Hepatocyte (in vitro differentiated cells): ENCODE measurements at regions not wholly inside any gene's neighbourhood (a gene's known extent, or its start where the extent isn't known, plus 50 kb on each side); places are given as distances from the start of the nearest gene placed in this dataset.

ENCODE experiments used
- DNase-seq: peaks from one replicate; pipeline ENCODE4 v3.0.0-alpha.2; 2016; ENCODE audit warnings: low spot score
- H2AFZ ChIP-seq: fragments of 200-600 bp; sonication (generic); 2 replicates; pipeline ENCODE4 v1.6.0; 2016; ENCODE audit warnings: antibody characterized with exemption, mild to moderate bottlenecking
- H3K27ac ChIP-seq: fragments of 200-600 bp; sonication (generic); 2 replicates; pipeline ENCODE4 v1.5.1; 2016; ENCODE audit warnings: mild to moderate bottlenecking
- H3K27me3 ChIP-seq: fragments of 200-600 bp; sonication (generic); 2 replicates; pipeline ENCODE4 v1.6.1; 2016
- H3K36me3 ChIP-seq: fragments of 200-600 bp; sonication (generic); replicated peaks from 2 replicates; pipeline ENCODE4 v1.5.1; 2016; ENCODE audit warnings: low read depth; ENCODE audit not compliant: insufficient read depth
- H3K4me1 ChIP-seq: fragments of 200-600 bp; sonication (generic); 2 replicates; pipeline ENCODE4 v1.5.1; 2016; ENCODE audit warnings: mild to moderate bottlenecking, moderate library complexity; ENCODE audit not compliant: insufficient read depth
- H3K4me2 ChIP-seq: fragments of 200-600 bp; sonication (generic); 2 replicates; pipeline ENCODE4 v1.6.0; 2016
- H3K4me3 ChIP-seq: fragments of 200-600 bp; sonication (generic); 2 replicates; pipeline ENCODE4 v1.5.1; 2016; ENCODE audit warnings: mild to moderate bottlenecking
- H3K79me2 ChIP-seq: fragments of 200-600 bp; sonication (generic); 2 replicates; pipeline ENCODE4 v1.6.0; 2017; ENCODE audit warnings: mild to moderate bottlenecking
- H3K9me2 ChIP-seq: fragments of 200-600 bp; sonication (generic); replicated peaks from 2 replicates; pipeline ENCODE4 v1.6.0; 2017; ENCODE audit warnings: mild to moderate bottlenecking; ENCODE audit not compliant: insufficient read depth
- H3K9me3 ChIP-seq: fragments of 200-600 bp; sonication (generic); 2 replicates; pipeline ENCODE4 v1.5.1; 2016; ENCODE audit warnings: low read depth, mild to moderate bottlenecking
- H4K20me1 ChIP-seq: fragments of 200-600 bp; sonication (generic); 2 replicates; pipeline ENCODE4 v1.6.0; 2016; ENCODE audit warnings: mild to moderate bottlenecking; ENCODE audit not compliant: insufficient read depth, poor library complexity, severe bottlenecking
- CTCF ChIP-seq: fragments of 200-600 bp; sonication (generic); IDR thresholded peaks from 2 replicates; pipeline ENCODE4 v1.5.1; 2016; ENCODE audit warnings: antibody characterized with exemption, mild to moderate bottlenecking; ENCODE audit not compliant: poor library complexity
- EZH2 ChIP-seq: fragments of 200-600 bp; sonication (generic); IDR thresholded peaks from 2 replicates; pipeline ENCODE4 v1.6.1; 2016; ENCODE audit warnings: antibody characterized with exemption, mild to moderate bottlenecking, borderline replicate concordance
- EZH2phosphoT487 ChIP-seq: fragments of 200-600 bp; sonication (generic); IDR thresholded peaks from one replicate; pipeline ENCODE4 v1.6.1; 2018; ENCODE audit warnings: antibody characterized with exemption, mild to moderate bottlenecking, low read depth, moderate library complexity; ENCODE audit not compliant: unreplicated experiment, severe bottlenecking
- WGBS: methylation state at CpG from one replicate; pipeline ENCODE4 v1.1.6; 2016; ENCODE audit warnings: low lambda C conversion rate; ENCODE audit errors: missing lambda C conversion rate; 5-methylcytosine and 5-hydroxymethylcytosine counted together

GRCh38 chr16:17666293-17666692, 195.5 kb upstream of the XYLT1 start:
- no peaks in the 10 kb centered on the region for H3K36me3 ChIP-seq
- 91% methylated on average over 3 of the region's 3 CpGs for WGBS
- H3K27me3 ChIP-seq, result no peaks in the 10 kb centered on the region
- TF ChIP-seq EZH2phosphoT487 (no peak), CTCF (no peak)
- H3K9me3 ChIP-seq, result no peaks in the 10 kb centered on the region
- no peaks in the 10 kb centered on the region for H4K20me1 ChIP-seq
- H3K79me2 ChIP-seq, result no peaks in the 10 kb centered on the region
- no peaks in the 10 kb centered on the region for H3K4me1 ChIP-seq
- no peak overlapping the region for H3K27ac ChIP-seq
- DNase-seq, result no peak
- H3K9me2 ChIP-seq, result no peaks in the 10 kb centered on the region
- no peak overlapping the region for H3K4me2 ChIP-seq
- H2AFZ ChIP-seq, result no peak overlapping the region
- H3K4me3 ChIP-seq, result no peak overlapping the region

GRCh38 chr16:17658881-17659280, 188.1 kb upstream of the XYLT1 start:
- Histone ChIP-seq H3K4me3 (no peak overlapping the region), H3K27ac (no peak overlapping the region), H3K4me2 (no peak overlapping the region), H3K9me2 (no peaks in the 10 kb centered on the region), H3K79me2 (no peaks in the 10 kb centered on the region), H3K4me1 (no peaks in the 10 kb centered on the region), H3K27me3 (no peaks in the 10 kb centered on the region), H3K9me3 (no peaks in the 10 kb centered on the region), H4K20me1 (no peaks in the 10 kb centered on the region), H2AFZ (no peak overlapping the region), H3K36me3 (no peaks in the 10 kb centered on the region)
- 69% methylated on average over 3 of the region's 3 CpGs for WGBS
- DNase-seq, result no peak
- no peak for TF ChIP-seq CTCF
- TF ChIP-seq EZH2, result no peak
- TF ChIP-seq EZH2phosphoT487, result no peak

- Histone ChIP-seq H3K4me2 (no peak overlapping the region), H3K36me3 (no peaks in the 10 kb centered on the region), H4K20me1 (no peaks in the 10 kb centered on the region), H3K27me3 (no peaks in the 10 kb centered on the region), H3K4me3 (no peak overlapping the region), H3K27ac (no peak overlapping the region), H3K9me2 (no peaks in the 10 kb centered on the region), H2AFZ (no peak overlapping the region), H3K79me2 (no peaks in the 10 kb centered on the region), H3K9me3 (no peaks in the 10 kb centered on the region), H3K4me1 (no peaks in the 10 kb centered on the region)
- no peak for DNase-seq
- TF ChIP-seq CTCF, result no peak
- no peak for TF ChIP-seq EZH2phosphoT487
- TF ChIP-seq EZH2, result no peak
- WGBS, result 65% methylated on average over 7 of the region's 7 CpGs
Observed at GRCh38 chr16:17657045-17657444, 186.3 kb upstream of the XYLT1 start.

GRCh38 chr16:17654571-17654970, 183.8 kb upstream of the XYLT1 start:
- no peak overlapping the region for H2AFZ ChIP-seq
- 51% methylated on average over 4 of the region's 4 CpGs for WGBS
- no peak for TF ChIP-seq CTCF
- no peak for TF ChIP-seq EZH2
- TF ChIP-seq EZH2phosphoT487, result no peak
- H3K4me1 ChIP-seq, result no peaks in the 10 kb centered on the region
- no peaks in the 10 kb centered on the region for H3K36me3 ChIP-seq
- H3K27me3 ChIP-seq, result no peaks in the 10 kb centered on the region
- no peak for DNase-seq
- H3K9me2 ChIP-seq, result no peaks in the 10 kb centered on the region
- no peaks in the 10 kb centered on the region for H3K79me2 ChIP-seq
- no peak overlapping the region for H3K4me3 ChIP-seq
- no peaks in the 10 kb centered on the region for H3K9me3 ChIP-seq
- H3K27ac ChIP-seq, result peak overlapping the region; percentile 48
- no peak overlapping the region for H3K4me2 ChIP-seq
- no peaks in the 10 kb centered on the region for H4K20me1 ChIP-seq
